HCT116 (cell line): ENCODE measurements at regions not wholly inside any gene's neighbourhood (a gene's known extent, or its start where the extent isn't known, plus 50 kb on each side); places are given as distances from the start of the nearest gene placed in this dataset.

Experiments used
- ATAC-seq: fragments of 200-7000 bp; cut with Tn5 transposase; 2 replicates; pipeline ENCODE4 v1.9.1; 2020; ENCODE audit warnings: mild to moderate bottlenecking, moderate library complexity
- BruUV-seq: library from RNA; stranded (reverse); fragments of 400-500 nt; replicated peaks from 2 replicates; lab custom pipeline; 2021; lab: Mats Ljungman, UMichigan
- CTCF ChIA-PET: fragments of 300-600 bp; sonication (Branson Sonifier 250); formaldehyde crosslinking; loops from one replicate; lab custom pipeline; 2021; ENCODE audit warnings: antibody characterized with exemption; lab: Charles Lee
- POLR2A ChIA-PET: fragments of 300-600, 350-600 bp; sonication (Branson Sonifier 250); formaldehyde crosslinking; loops from one replicate; lab custom pipeline; 2021; ENCODE audit warnings: antibody characterized with exemption; lab: Charles Lee
- RAD21 ChIA-PET, 2 experiments: fragments of 300-600 bp; sonication (Branson Sonifier 250); formaldehyde crosslinking; loops; one replicate each; lab custom pipeline; 2023; ENCODE audit warnings: low total read pairs in 2 of 2; ENCODE audit not compliant: uncharacterized antibody in 2 of 2, unreplicated experiment in 2 of 2, low non-redundant PET in 1 of 2; lab: Charles Lee
- DNase-seq: peaks from one replicate; pipeline ENCODE4 v3.0.0-alpha.2; 2010; ENCODE audit warnings: low read depth, low spot score
- H2AFZ ChIP-seq: fragments of 200-600 bp; shearing (Covaris generic), sonication (generic); 2 replicates; pipeline ENCODE4 v1.6.1; 2017; ENCODE audit warnings: low read depth, mixed run types, mixed read lengths, antibody characterized with exemption, low read length; ENCODE audit not compliant: poor library complexity, severe bottlenecking
- H3K27ac ChIP-seq: 2 replicates; pipeline ENCODE4 v1.5.1; 2012; ENCODE audit warnings: low read depth, low read length
- H3K27me3 ChIP-seq: fragments of 200-600 bp; sonication (generic); 2 replicates; pipeline ENCODE4 v1.6.1; 2016; ENCODE audit warnings: mixed run types, low read length, mixed read lengths; ENCODE audit not compliant: insufficient read depth
- H3K36me3 ChIP-seq, 2 experiments: fragments of 200-500 bp in 1 of 2; fragments of 200-600 bp in 1 of 2; sonication (Bioruptor generic) in 1 of 2; sonication (generic) in 1 of 2; 2 replicates each; pipeline versions ENCODE4 v1.5.1 to v1.6.1; 2014 to 2016; ENCODE audit warnings: low read length in 2 of 2, inconsistent platforms in 1 of 2, mixed read lengths in 1 of 2, mixed run types in 1 of 2; ENCODE audit not compliant: insufficient read depth in 2 of 2, control insufficient read depth in 1 of 2
- H3K4me1 ChIP-seq, 2 experiments: fragments of 200-600 bp in 1 of 2; sonication (generic) in 1 of 2; 2 replicates each; pipeline versions ENCODE4 v1.5.1 to v1.6.1; 2012 to 2017; ENCODE audit warnings: low read length in 2 of 2, inconsistent platforms in 1 of 2, mild to moderate bottlenecking in 1 of 2, mixed read lengths in 1 of 2, mixed run types in 1 of 2, moderate library complexity in 1 of 2; ENCODE audit not compliant: insufficient read depth in 2 of 2, control insufficient read depth in 1 of 2
- H3K4me2 ChIP-seq: fragments of 200-600 bp; sonication (generic); 2 replicates; pipeline ENCODE4 v1.6.1; 2017; ENCODE audit warnings: mixed run types, low read length, mixed read lengths
- H3K4me3 ChIP-seq, 2 experiments: fragments of 200-600 bp in 1 of 2; sonication (generic) in 1 of 2; replicated peaks in 1 of 2; 2 replicates each; pipeline ENCODE4 v1.5.1; 2011 to 2016; ENCODE audit warnings: low read length in 2 of 2, control low read depth in 1 of 2, low read depth in 1 of 2, mild to moderate bottlenecking in 1 of 2, mixed read lengths in 1 of 2, mixed run types in 1 of 2
- H3K79me2 ChIP-seq: fragments of 200-600 bp; sonication (generic); 2 replicates; pipeline ENCODE4 v1.6.1; 2017; ENCODE audit warnings: mild to moderate bottlenecking, mixed run types, low read length, moderate library complexity, mixed read lengths; ENCODE audit not compliant: insufficient read depth
- H3K9ac ChIP-seq: fragments of 200-600 bp; sonication (generic); 2 replicates; pipeline ENCODE4 v1.6.1; 2016; ENCODE audit warnings: low read length, mixed read lengths
- H3K9me2 ChIP-seq: fragments of 200-600 bp; sonication (generic), shearing (Covaris generic); 2 replicates; pipeline ENCODE4 v1.6.1; 2017; ENCODE audit warnings: mixed run types, mild to moderate bottlenecking, moderate library complexity; ENCODE audit not compliant: insufficient read depth
- H3K9me3 ChIP-seq, 2 experiments: fragments of 200-500 bp in 1 of 2; fragments of 200-600 bp in 1 of 2; sonication (Bioruptor generic) in 1 of 2; sonication (generic) in 1 of 2; 2 replicates each; pipeline ENCODE4 v1.6.1; 2014 to 2017; ENCODE audit warnings: low read length in 2 of 2, mixed read lengths in 2 of 2, inconsistent platforms in 1 of 2, low read depth in 1 of 2, mild to moderate bottlenecking in 1 of 2, mixed run types in 1 of 2, moderate library complexity in 1 of 2; ENCODE audit not compliant: control insufficient read depth in 1 of 2, insufficient read depth in 1 of 2
- H4K20me1 ChIP-seq: fragments of 200-600 bp; sonication (generic), shearing (Covaris generic); 2 replicates; pipeline ENCODE4 v1.6.1; 2017; ENCODE audit warnings: mixed run types, mild to moderate bottlenecking, moderate library complexity; ENCODE audit not compliant: insufficient read depth
- CBX3 ChIP-seq: IDR thresholded peaks from 2 replicates; pipeline ENCODE4 v1.6.1; 2012; ENCODE audit warnings: low read depth
- CEBPB ChIP-seq: IDR thresholded peaks from 2 replicates; pipeline ENCODE4 v1.6.1; 2012; ENCODE audit warnings: low read depth
- ELF1 ChIP-seq: IDR thresholded peaks from 2 replicates; pipeline ENCODE4 v1.6.1; 2012; ENCODE audit warnings: low read depth, borderline replicate concordance
- EZH2 ChIP-seq: fragments of 200-600 bp; sonication (generic); IDR thresholded peaks from 2 replicates; pipeline ENCODE4 v1.6.1; 2017; ENCODE audit warnings: antibody characterized with exemption, mixed run types
- EZH2phosphoT487 ChIP-seq: fragments of 200-600 bp; IDR thresholded peaks from 2 replicates; pipeline ENCODE4 v1.6.1; 2018; ENCODE audit warnings: antibody characterized with exemption, borderline replicate concordance
- FOSL1 ChIP-seq: IDR thresholded peaks from 2 replicates; pipeline ENCODE4 v1.6.1; 2012; ENCODE audit warnings: low read depth
- JUND ChIP-seq: IDR thresholded peaks from 2 replicates; pipeline ENCODE4 v1.6.1; 2012
- POLR2A ChIP-seq: IDR thresholded peaks from 2 replicates; pipeline ENCODE4 v1.7.0; 2011; ENCODE audit warnings: borderline replicate concordance; ENCODE audit not compliant: insufficient read depth, insufficient read length; ENCODE audit errors: extremely low read depth
- POLR2AphosphoS5 ChIP-seq: IDR thresholded peaks from 2 replicates; pipeline ENCODE4 v1.6.1; 2011; ENCODE audit warnings: mild to moderate bottlenecking, low read depth, low read length, moderate library complexity
- RAD21 ChIP-seq: IDR thresholded peaks from 2 replicates; pipeline ENCODE4 v1.6.1; 2012; ENCODE audit warnings: low read depth, mild to moderate bottlenecking
- SIN3A ChIP-seq: IDR thresholded peaks from 2 replicates; pipeline ENCODE4 v1.6.1; 2012; ENCODE audit warnings: low read depth
- SRF ChIP-seq: IDR thresholded peaks from 2 replicates; pipeline ENCODE4 v1.6.1; 2012; ENCODE audit warnings: low read depth
- TCF7L2 ChIP-seq: IDR thresholded peaks from 2 replicates; pipeline ENCODE4 v1.7.0; 2011; ENCODE audit warnings: borderline replicate concordance, inconsistent platforms; ENCODE audit not compliant: insufficient read depth, insufficient read length; ENCODE audit errors: extremely low read depth
- YY1 ChIP-seq: IDR thresholded peaks from 2 replicates; pipeline ENCODE4 v1.6.1; 2011; ENCODE audit warnings: low read length, low read depth, moderate library complexity, mild to moderate bottlenecking; ENCODE audit not compliant: insufficient replicate concordance; ENCODE audit errors: extremely low read depth
- ZFX ChIP-seq: fragments of 450-650 bp; IDR thresholded peaks from 2 replicates; pipeline ENCODE4 v1.6.1; 2017
- ZNF274 ChIP-seq: fragments of 200-500 bp; sonication (Bioruptor generic); IDR thresholded peaks from 2 replicates; pipeline ENCODE4 v1.6.1; 2014; ENCODE audit warnings: mild to moderate bottlenecking, low read depth, low read length, inconsistent platforms
- intact Hi-C: fragments of 100-400 bp; cut with micrococcal nuclease; formaldehyde crosslinking; loops from 2 replicates; pipeline ENCODE4 v1.10.0; 2022
- TF ChIP-seq, protein P1 (sequence below): IDR thresholded peaks from 2 replicates; pipeline ENCODE4 v1.6.1; 2012; ENCODE audit warnings: low read depth

DNA sequence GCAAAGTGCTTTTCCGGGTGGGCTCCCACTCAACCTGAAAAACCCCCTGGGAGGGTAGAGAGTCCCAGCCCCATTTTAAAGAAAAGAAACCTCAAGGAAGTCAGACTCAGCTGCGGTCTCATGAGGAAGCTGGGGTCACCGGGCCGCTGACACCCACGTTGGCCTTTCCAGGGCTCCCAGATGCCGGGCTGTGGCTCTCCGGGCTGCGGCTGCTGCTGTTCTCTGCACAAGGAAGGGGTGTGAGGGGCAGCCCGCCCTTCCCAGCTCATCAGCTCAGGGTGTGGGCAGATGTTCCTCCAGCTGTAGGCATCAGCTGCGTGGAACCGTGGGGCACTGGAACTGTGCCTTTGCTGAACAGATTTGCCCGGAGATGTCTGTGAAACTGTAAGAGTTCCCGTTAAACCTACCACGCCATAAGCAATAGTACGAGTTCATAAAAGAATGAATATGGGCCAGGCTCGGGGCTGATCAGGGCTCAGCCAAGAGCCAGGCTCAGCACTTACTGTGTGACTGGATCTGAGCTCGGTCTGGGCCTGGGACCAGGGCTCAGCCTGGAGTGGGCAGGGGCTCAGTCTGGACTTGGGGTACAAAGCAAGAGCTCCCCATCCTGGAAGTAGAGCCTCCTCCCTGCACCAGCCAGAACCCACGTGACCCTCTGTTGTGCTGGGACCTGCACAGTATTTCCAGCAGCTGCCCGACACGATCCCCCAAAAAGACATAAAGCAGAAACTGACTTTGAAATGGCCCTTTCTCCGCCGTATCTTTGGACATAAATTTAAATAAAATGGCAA, 130.2 kb upstream of the PPP1R26 start:
- no TSS peak for BruUV-seq
- Histone ChIP-seq H3K9me2 (no peaks in the 10 kb centered on the region), H4K20me1 (no peaks in the 10 kb centered on the region), H3K9ac (no peak overlapping the region), H3K4me3 (no peak overlapping the region), H3K79me2 (no peaks in the 10 kb centered on the region), H2AFZ (no peak overlapping the region), H3K36me3 (no peaks in the 10 kb centered on the region), H3K4me2 (no peak overlapping the region), H3K27me3 (0 out of 2 replicates have a peak, but pooled peaks cover 3% of the 10 kb centered on the region), H3K27ac (no peak overlapping the region), H3K4me1 (no peaks in the 10 kb centered on the region), H3K9me3 (no peaks in the 10 kb centered on the region)
- ChIA-PET POLR2A (no interaction called here), CTCF (no interaction called here), RAD21 (no interaction called here)
- ATAC-seq, result no peak
- intact Hi-C loops, result no loop called here
- no peak for TF ChIP-seq SRF
- no peak for DNase-seq

DNA sequence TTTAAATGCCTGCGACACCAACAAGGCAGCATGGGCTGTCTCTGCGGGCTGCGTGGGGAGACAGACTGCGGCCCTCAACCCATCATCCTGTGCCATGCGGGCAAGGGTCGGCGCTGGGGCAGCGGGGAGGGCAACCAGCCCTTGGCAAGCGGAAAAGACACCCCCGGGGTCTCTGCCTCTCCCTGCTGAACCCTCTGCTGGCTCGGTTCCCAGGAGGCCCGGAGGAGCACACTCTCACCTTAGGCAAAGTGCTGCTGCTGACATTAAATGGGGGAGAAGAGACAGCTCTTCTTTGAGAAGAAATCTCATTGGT, 129.6 kb upstream of the PPP1R26 start:
- H3K4me3 ChIP-seq, result no peak overlapping the region
- H3K9me3 ChIP-seq, result no peaks in the 10 kb centered on the region
- TF ChIP-seq EZH2, result no peak
- no peak for TF ChIP-seq CBX3
- no peak for TF ChIP-seq POLR2A
- TF ChIP-seq SRF, result no peak
- no peak for TF ChIP-seq JUND
- TF ChIP-seq RAD21, result no peak
- no peak for TF ChIP-seq TCF7L2
- TF ChIP-seq, protein P1, sequence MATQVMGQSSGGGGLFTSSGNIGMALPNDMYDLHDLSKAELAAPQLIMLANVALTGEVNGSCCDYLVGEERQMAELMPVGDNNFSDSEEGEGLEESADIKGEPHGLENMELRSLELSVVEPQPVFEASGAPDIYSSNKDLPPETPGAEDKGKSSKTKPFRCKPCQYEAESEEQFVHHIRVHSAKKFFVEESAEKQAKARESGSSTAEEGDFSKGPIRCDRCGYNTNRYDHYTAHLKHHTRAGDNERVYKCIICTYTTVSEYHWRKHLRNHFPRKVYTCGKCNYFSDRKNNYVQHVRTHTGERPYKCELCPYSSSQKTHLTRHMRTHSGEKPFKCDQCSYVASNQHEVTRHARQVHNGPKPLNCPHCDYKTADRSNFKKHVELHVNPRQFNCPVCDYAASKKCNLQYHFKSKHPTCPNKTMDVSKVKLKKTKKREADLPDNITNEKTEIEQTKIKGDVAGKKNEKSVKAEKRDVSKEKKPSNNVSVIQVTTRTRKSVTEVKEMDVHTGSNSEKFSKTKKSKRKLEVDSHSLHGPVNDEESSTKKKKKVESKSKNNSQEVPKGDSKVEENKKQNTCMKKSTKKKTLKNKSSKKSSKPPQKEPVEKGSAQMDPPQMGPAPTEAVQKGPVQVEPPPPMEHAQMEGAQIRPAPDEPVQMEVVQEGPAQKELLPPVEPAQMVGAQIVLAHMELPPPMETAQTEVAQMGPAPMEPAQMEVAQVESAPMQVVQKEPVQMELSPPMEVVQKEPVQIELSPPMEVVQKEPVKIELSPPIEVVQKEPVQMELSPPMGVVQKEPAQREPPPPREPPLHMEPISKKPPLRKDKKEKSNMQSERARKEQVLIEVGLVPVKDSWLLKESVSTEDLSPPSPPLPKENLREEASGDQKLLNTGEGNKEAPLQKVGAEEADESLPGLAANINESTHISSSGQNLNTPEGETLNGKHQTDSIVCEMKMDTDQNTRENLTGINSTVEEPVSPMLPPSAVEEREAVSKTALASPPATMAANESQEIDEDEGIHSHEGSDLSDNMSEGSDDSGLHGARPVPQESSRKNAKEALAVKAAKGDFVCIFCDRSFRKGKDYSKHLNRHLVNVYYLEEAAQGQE, result no peak
- no peak for TF ChIP-seq ZNF274
- TF ChIP-seq CEBPB, result no peak
- no peak for TF ChIP-seq SIN3A
- no peak for TF ChIP-seq YY1
- TF ChIP-seq POLR2AphosphoS5, result no peak
- TF ChIP-seq ELF1, result no peak
- TF ChIP-seq EZH2phosphoT487, result no peak
- TF ChIP-seq ZFX, result no peak
- no peak for TF ChIP-seq FOSL1
- H3K27ac ChIP-seq, result no peak overlapping the region
- ChIA-PET POLR2A (no interaction called here), CTCF (no interaction called here), RAD21 (no interaction called here)
- H4K20me1 ChIP-seq, result no peaks in the 10 kb centered on the region
- no peaks in the 10 kb centered on the region for H3K4me1 ChIP-seq
- no peak for ATAC-seq
- DNase-seq, result no peak
- H3K27me3 ChIP-seq, result 0 out of 2 replicates have a peak, but pooled peaks cover 3% of the 10 kb centered on the region
- no peaks in the 10 kb centered on the region for H3K9me2 ChIP-seq
- H3K36me3 ChIP-seq, result no peaks in the 10 kb centered on the region
- H3K9ac ChIP-seq, result no peak overlapping the region
- intact Hi-C loops, result no loop called here
- H3K79me2 ChIP-seq, result no peaks in the 10 kb centered on the region
- H2AFZ ChIP-seq, result no peak overlapping the region
- no peak overlapping the region for H3K4me2 ChIP-seq
- BruUV-seq, result no TSS peak
